Heart left ventricle (tissue), 13 donors: ENCODE measurements at regions not wholly inside any gene's neighbourhood (a gene's known extent, or its start where the extent isn't known, plus 50 kb on each side); places are given as distances from the start of the nearest gene placed in this dataset.

Source experiments
- POLR2A ChIP-seq, 2 donors: fragments of 450-650 bp; IDR thresholded peaks; one replicate each; pipeline ENCODE4 v1.6.1; 2017; ENCODE audit warnings: antibody characterized with exemption in 2 of 2, mild to moderate bottlenecking in 2 of 2, moderate library complexity in 2 of 2
- TF ChIP-seq, protein P1 (sequence below), 12 donors: fragments of 200-600 bp; sonication (generic) in 4 of 12; IDR thresholded peaks; one replicate each; pipeline versions ENCODE4 v1.5.0 to v1.8.0; 2018 to 2022; ENCODE audit warnings: antibody characterized with exemption in 12 of 12, mild to moderate bottlenecking in 5 of 12
- donor health status: ischemic (EF 13 %, LVEDD 7.1; RV severe dilation, severe dysfunction).
- donor health status: DM: no; HTN: yes; CAD: no.
- donor health status: DM: no; HTN: no; CAD: no.
- donor health status: ischemic (EF 25% LVEDD 6.9; RV normal size, moderate dysfunction).
- donor health status: ischemic (EF 25% LVEDD 5.7; RV mildly dilated, moderate dysfunction).
- donor health status: ischemic (EF 35%, LVEDD 5.7; RV mildly dilated, moderate dysfunction).
- donor health status: nonischemic (EF 11% LVEDD 7.7; RV severe dilation, severe dysfunction).
- donor health status: DM: yes; HTN: yes; CAD: no.
- donor health status: PGD.
- donor health status: ischemic (EF 29% LVEDD 5.4; RV normal size, mild dysfunction).
- donor health status: nonischemic (EF 23%, LVEDD 6.1; RV moderate dilation, normal function).

DNA sequence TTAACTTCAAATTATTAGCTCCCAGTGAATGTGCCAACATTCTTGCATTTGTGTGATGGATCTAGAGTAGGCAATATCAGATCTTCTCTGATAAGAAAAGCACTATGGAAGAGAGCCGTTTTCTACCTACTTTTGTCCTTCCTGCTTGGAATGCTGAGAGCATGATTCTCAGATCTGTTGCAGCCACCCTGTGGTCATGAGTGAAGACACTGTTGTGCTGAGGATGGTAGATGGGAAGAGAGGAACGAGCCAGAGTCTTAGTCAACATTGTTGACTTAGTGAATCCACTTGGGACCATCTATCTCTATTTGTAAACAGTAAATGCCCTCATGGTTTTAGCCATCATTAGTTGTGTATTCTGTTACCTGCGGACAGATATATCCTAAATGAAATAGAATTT is 202.6 kb downstream of the CD109 start:
- TF ChIP-seq, protein P1, sequence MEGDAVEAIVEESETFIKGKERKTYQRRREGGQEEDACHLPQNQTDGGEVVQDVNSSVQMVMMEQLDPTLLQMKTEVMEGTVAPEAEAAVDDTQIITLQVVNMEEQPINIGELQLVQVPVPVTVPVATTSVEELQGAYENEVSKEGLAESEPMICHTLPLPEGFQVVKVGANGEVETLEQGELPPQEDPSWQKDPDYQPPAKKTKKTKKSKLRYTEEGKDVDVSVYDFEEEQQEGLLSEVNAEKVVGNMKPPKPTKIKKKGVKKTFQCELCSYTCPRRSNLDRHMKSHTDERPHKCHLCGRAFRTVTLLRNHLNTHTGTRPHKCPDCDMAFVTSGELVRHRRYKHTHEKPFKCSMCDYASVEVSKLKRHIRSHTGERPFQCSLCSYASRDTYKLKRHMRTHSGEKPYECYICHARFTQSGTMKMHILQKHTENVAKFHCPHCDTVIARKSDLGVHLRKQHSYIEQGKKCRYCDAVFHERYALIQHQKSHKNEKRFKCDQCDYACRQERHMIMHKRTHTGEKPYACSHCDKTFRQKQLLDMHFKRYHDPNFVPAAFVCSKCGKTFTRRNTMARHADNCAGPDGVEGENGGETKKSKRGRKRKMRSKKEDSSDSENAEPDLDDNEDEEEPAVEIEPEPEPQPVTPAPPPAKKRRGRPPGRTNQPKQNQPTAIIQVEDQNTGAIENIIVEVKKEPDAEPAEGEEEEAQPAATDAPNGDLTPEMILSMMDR (IDR thresholded peaks at IDR 0.05), result no peak
- no peak for TF ChIP-seq POLR2A (IDR thresholded peaks at IDR 0.05)
